Retina (tissue), 1 donor: ENCODE measurements at regions not wholly inside any gene's neighbourhood (a gene's known extent, or its start where the extent isn't known, plus 50 kb on each side); places are given as distances from the start of the nearest gene placed in this dataset.
"Not testable (repeated sequence)": the region's sequence is repeated elsewhere in the genome, so short reads cannot be mapped to it uniquely, and the experiment has no call there.

Source experiments
- DNase-seq: peaks from one replicate; pipeline ENCODE4 v3.0.0-alpha.2; 2016

DNA sequence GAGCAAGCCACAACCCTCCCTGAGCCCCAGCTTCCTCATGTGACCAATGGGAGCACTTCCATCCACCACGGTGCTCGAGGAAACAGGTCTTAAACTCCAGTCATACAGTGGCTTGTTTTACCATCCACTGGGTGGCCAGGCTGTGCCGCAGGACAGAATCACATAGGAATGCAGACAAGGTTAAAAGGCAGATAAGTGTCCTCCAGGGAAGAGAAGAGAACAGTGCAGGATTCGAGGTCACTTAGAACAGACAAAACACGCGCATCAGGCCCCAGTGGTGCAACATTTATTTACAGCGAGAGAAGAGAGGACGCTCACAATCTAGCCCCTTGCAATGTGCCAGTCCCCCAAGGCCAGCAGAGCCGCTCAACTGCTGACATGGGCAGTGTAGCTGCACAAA is 92.8 kb downstream of the TMEM130 start:
- DNase-seq, result peak; percentile 39

DNA sequence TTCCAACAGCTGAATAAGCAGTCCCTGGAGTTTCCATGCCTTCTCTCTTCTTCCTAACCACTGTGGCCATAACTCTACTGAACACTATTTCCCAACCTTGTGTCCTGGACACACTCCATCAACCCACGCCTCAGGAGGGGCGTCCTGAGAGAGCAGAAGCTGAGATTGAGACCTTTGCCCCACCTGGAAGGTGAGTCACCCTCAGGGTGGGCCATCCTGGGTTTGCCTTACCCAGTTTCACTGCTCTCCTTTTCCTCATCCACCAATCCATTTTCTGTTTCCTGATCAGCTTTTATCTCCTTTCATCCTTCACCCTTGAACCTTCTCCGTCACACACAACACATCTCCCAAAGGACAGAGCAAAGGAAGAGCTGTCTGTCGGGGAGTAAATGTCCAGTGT is 91.4 kb downstream of the TMEM130 start:
- no peak for DNase-seq

DNA sequence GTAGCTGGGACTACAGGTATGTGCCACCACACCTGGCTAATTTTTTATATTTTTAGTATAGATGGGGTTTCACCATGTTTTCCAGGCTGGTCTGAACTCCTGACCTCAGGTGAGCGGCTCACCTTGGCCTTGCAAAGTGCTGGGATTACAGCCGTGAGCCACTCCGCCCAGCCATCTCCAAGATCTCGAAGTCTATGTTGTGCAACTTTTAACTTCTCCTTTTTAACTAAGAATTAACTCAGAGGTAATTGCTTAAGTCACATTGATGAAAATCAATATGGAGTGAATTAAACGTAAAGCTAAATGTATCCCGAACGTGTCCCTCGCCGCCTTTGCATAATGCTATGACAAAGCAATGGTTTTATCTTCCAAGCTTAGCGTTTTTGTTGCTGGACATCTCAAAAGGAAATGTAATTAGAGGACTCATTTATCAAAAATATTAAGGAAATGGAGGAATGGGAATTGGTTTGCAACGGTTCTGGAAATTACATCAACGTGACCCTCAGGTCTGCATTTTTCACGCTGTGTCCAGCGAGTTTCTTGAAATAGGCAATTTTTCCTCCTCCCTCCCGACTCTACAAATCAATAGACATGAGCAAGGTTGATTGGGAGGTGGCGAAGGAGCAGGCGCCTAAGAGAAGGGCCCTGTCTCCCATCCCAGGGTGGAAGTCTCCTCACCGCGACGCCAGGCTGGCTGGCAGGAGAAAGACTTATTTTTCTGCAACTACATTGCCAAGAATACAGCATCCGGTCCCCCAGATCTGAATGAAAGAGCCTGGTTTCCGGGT is 89.8 kb downstream of the TMEM130 start:
- DNase-seq, result no peak

DNA sequence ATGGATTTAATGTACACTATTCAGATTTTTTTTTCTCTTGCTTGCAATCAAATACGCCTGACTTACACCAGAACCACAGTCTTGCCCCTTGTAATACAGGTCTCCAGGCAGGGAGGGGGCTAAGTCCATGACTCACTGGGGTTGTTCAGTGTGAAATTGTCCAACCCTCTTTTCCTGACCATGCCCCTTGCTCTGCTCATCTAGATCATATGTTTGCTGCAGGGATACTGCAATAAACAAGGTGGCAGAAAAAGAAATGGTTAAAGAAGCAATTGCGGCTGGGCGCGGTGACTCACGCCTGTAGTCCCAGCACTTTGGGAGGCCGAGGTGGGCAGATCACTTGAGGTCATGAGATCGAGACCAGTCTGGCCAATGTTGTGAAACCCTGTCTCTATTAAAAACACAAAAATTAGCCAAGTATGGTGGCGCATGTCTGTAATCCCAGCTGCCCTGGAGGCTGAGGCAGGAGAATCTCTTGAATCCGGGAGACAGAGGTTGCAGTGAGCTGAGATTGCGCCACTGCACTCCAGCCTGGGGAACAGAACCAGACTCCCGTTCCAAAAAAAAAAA is 85.5 kb downstream of the TMEM130 start:
- DNase-seq, result no peak

DNA sequence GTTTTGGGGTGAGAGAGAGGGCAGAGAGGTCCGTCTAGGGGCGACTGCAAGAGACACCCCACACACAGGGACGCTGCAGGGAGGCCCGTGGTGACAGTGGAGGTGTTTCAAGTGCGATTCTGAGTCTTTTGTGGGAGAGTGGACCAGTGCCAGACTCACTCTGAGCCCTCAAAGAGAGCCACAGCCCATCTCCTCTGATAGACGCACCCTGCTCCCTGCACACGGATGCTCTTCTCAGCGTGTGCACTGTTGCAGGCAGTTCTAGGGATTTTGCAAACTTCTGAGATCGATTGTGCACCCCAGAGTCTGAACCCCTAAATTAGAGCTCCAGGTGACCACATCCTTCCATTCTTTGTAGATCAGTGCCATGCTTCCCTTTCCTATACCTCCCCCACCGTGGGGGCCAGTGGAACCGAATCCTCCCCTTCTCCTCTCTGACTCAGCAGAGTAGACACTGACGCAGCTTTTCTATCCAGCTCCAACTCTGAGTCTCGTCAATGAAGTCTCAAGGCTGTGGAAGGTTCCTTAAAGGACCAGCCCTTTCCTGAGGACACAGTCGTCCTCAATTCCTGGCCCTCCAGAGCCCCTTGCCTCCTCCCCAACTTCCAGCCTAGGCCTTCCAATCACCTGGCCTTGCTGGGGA is 83.8 kb downstream of the TMEM130 start:
- no peak for DNase-seq

DNA sequence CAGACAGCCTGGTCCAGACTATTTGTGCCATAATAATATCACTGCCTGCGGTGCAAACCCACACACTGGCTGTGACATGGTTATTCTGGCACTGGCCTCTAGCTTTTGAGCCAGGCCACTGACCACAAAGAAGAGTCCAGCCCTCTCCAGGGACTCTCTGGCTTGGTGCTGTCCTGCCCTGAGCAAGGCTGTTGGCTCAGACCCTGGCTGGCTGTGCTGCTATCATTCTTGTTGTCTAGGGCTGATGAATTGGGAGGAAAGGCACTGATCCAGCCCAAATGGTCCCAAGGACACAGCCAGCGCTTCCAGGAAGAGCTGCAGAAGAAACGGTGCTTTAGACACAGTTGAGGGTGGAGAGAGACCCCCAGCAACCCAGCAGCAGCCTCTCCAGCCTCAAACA is 80.8 kb downstream of the TMEM130 start:
- no peak for DNase-seq

DNA sequence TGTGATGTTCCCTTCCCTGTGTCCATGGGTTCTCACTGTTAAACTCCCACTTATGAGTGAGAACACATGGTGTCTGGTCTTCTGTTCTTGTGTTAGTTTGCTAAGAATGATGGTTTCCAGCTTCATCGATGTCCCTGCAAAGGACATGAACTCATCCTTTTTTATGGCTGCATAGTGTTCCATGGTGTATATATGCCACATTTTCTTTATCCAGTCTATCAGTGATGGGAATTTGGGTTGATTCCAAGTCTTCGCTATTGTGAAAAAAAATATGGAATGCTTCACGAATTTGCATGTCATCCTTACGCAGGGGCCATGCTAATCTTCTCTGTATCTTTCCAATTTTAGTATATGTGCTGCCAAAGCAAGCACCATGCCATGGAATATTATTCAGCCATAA is 75.4 kb downstream of the TMEM130 start:
- DNase-seq, result not testable (repeated sequence)

DNA sequence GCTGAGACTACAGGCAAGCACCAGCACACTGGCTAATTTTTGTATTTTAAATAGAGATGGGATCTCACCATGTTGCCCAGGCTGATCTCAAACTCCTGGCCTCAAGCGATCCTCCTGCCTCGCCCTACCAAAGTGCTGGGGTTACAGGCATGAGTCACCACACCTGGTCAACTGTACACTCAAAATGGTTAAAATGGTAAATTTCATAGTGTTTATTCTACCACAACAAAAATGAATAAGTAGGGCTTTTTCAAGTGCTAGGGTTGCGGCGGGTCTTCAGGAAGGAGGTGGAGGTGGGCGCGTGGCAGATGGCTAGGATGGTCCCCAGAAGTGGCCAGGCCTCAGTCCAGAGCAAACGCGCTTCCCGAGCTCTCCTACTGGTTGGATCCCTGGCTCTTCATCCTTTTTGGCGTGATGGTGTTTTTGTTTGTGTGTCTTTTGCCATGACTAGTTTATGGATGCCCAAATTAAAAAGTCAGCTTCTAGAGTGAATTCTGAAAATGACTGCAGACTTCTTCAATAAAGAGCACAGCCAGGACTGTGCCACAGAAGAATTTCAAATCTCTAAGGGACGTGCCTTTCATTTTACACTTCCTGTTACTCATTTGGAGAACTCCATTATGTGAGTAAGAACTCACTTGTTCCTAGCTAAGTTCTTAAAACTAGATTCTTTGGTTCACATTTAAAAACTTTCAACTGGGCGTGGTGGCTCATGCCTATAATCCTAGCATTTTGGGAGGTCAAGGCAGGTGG is 73.9 kb downstream of the TMEM130 start:
- DNase-seq, result no peak
